Right lobe of liver (tissue), 6 donors: ENCODE measurements at regions not wholly inside any gene's neighbourhood (a gene's known extent, or its start where the extent isn't known, plus 50 kb on each side); places are given as distances from the start of the nearest gene placed in this dataset.

Experiments used
- ATAC-seq, 4 donors: fragments of 200-7000 bp; cut with Tn5 transposase; one replicate each; pipeline ENCODE4 v1.9.1; 2020; ENCODE audit warnings: mild to moderate bottlenecking in 4 of 4, moderate library complexity in 4 of 4
- DNase-seq, 3 donors: peaks; one replicate each; pipeline ENCODE4 v3.0.0-alpha.2; 2020
- H3K27ac ChIP-seq, 3 donors: fragments of 200-600 bp; one replicate each; pipeline ENCODE4 v1.8.0; 2022
- H3K27me3 ChIP-seq, 2 donors: fragments of 200-600 bp; one replicate each; pipeline ENCODE4 v1.8.0; 2022
- H3K36me3 ChIP-seq, 4 donors: fragments of 200-600 bp; sonication (generic) in 1 of 4; one replicate each; pipeline versions ENCODE4 v1.5.1 to v1.8.0; 2017 to 2022; ENCODE audit warnings: control low read depth in 1 of 4
- H3K4me1 ChIP-seq, 4 donors: fragments of 200-600 bp; sonication (generic) in 1 of 4; one replicate each; pipeline versions ENCODE4 v1.5.1 to v1.8.0; 2017 to 2022; ENCODE audit warnings: control low read depth in 1 of 4
- H3K4me3 ChIP-seq, 3 donors: fragments of 200-600 bp; one replicate each; pipeline ENCODE4 v1.8.0; 2022
- H3K9me3 ChIP-seq, 4 donors: fragments of 200-600 bp; sonication (generic) in 1 of 4; one replicate each; pipeline versions ENCODE4 v1.5.1 to v1.8.0; 2017 to 2022; ENCODE audit warnings: control low read depth in 1 of 4
- CTCF ChIP-seq, 4 donors: fragments of 200-600 bp in 3 of 4; fragments of 450-650 bp in 1 of 4; IDR thresholded peaks; one replicate each; pipeline versions ENCODE4 v1.5.1 to v1.8.0; 2016 to 2022; ENCODE audit warnings: antibody characterized with exemption in 4 of 4, mild to moderate bottlenecking in 2 of 4
- POLR2A ChIP-seq: fragments of 450-650 bp; IDR thresholded peaks from one replicate; pipeline ENCODE4 v1.6.1; 2017; ENCODE audit warnings: antibody characterized with exemption, mild to moderate bottlenecking
- WGBS: methylation state at CpG from one replicate; pipeline ENCODE4 v1.1.6; 2018; ENCODE audit warnings: low coverage, low lambda C conversion rate; ENCODE audit not compliant: insufficient coverage; ENCODE audit errors: missing lambda C conversion rate; 5-methylcytosine and 5-hydroxymethylcytosine counted together
- intact Hi-C, 2 donors: fragments of 100-400 bp; cut with DNase I; formaldehyde crosslinking; loops; one replicate each; pipeline versions ENCODE4 v1.11.2 to v1.14.1; 2022
- donor health status: DM: no; HTN: yes; CAD: no.
- donor health status: DM: no; HTN: no; CAD: no.
- donor health status: DM: no; HTN: no; CAD: no.
- donor health status: DM: no; HTN: yes; CAD: no.
- donor health status: DM: no; HTN: yes; CAD: no.

- DNase-seq (no peak), ATAC-seq (peak; percentile 58 to 94 (median 86))
- no peaks in the 10 kb centered on the region for H3K36me3 ChIP-seq
- no peaks in the 10 kb centered on the region for H3K9me3 ChIP-seq
- H3K27ac ChIP-seq: no peak overlapping the region
- TF ChIP-seq POLR2A (peak; percentile 27), CTCF (IDR thresholded peaks at IDR 0.05) (no peak)
- no peaks in the 10 kb centered on the region for H3K4me1 ChIP-seq
- no peak overlapping the region for H3K4me3 ChIP-seq
- no peaks in the 10 kb centered on the region for H3K27me3 ChIP-seq
- WGBS: 18% methylated on average over 3 of the region's 3 CpGs
- intact Hi-C loops: no loop called here
These were observed 377.0 kb downstream of the ETS1 start for GRCh38 chr11:128210148-128210940.

GRCh38 chr11:128209138-128209435 is 378.3 kb downstream of the ETS1 start:
- no peaks in the 10 kb centered on the region for H3K4me1 ChIP-seq
- TF ChIP-seq POLR2A (no peak), CTCF (IDR thresholded peaks at IDR 0.05) (no peak)
- no peaks in the 10 kb centered on the region for H3K9me3 ChIP-seq
- no peaks in the 10 kb centered on the region for H3K36me3 ChIP-seq
- DNase-seq (no peak), ATAC-seq (no peak)
- H3K27ac ChIP-seq: no peak overlapping the region
- intact Hi-C loops: no loop called here
- H3K27me3 ChIP-seq: no peaks in the 10 kb centered on the region
- H3K4me3 ChIP-seq: no peak overlapping the region

GRCh38 chr11:128208329-128209137 is 378.8 kb downstream of the ETS1 start:
- DNase-seq (no peak), ATAC-seq (peak in 3 of 4 donors; percentile 17 to 41 (median 23))
- Histone ChIP-seq H3K27me3 (no peaks in the 10 kb centered on the region), H3K27ac (no peak overlapping the region), H3K36me3 (no peaks in the 10 kb centered on the region), H3K4me3 (no peak overlapping the region), H3K4me1 (no peaks in the 10 kb centered on the region), H3K9me3 (no peaks in the 10 kb centered on the region)
- WGBS: 52% methylated on average over 5 of the region's 6 CpGs
- TF ChIP-seq POLR2A (no peak), CTCF (IDR thresholded peaks at IDR 0.05) (no peak)
- intact Hi-C loops: no loop called here

- ATAC-seq: peak in 3 of 4 donors; percentile 54 to 76 (median 58)
- TF ChIP-seq POLR2A (peak; percentile 8), CTCF (IDR thresholded peaks at IDR 0.05) (peak in 1 of 4 donors; percentile 5)
- intact Hi-C loops: no loop called here
- DNase-seq: no peak
- Histone ChIP-seq H3K36me3 (no peaks in the 10 kb centered on the region), H3K9me3 (no peaks in the 10 kb centered on the region), H3K27me3 (no peaks in the 10 kb centered on the region), H3K27ac (no peak overlapping the region), H3K4me1 (no peaks in the 10 kb centered on the region), H3K4me3 (no peak overlapping the region)
- WGBS: 31% methylated on average over 3 of the region's 3 CpGs
These were observed 379.5 kb downstream of the ETS1 start for GRCh38 chr11:128207861-128208321.
